ENCODE measurements at regions not wholly inside any gene's neighbourhood (a gene's known extent, or its start where the extent isn't known, plus 50 kb on each side); places are given as distances from the start of the nearest gene placed in this dataset.

GRCh38 chr1:93775224-93775623, 93.6 kb upstream of the BCAR3 start:
- Histone ChIP-seq H3K27me3 (ENCODE audit: control insufficient read depth in 3 of 3, insufficient read depth in 3 of 3, low read length in 3 of 3) (no peaks in the 10 kb centered on the region), H3K36me3 (ENCODE audit: control insufficient read depth in 3 of 3, insufficient read depth in 3 of 3, low read length in 3 of 3) (no peaks in the 10 kb centered on the region), H3K27ac (ENCODE audit: low read depth, low read length) (no peak overlapping the region), H3K4me3 (ENCODE audit: low read length in 3 of 3) (no peak overlapping the region), H3K4me1 (ENCODE audit: control insufficient read depth in 3 of 3, insufficient read depth in 3 of 3, low read length in 3 of 3) (peaks cover 9 to 20% (median 18%) of the 10 kb centered on the region in 3 donors), H3K9me3 (ENCODE audit: control insufficient read depth in 3 of 3, low read length in 3 of 3) (no peaks in the 10 kb centered on the region), H3K9ac (ENCODE audit: low read depth in 1 of 3, low read length in 3 of 3) (no peak overlapping the region)

GRCh38 chr1:93774707-93775106, 93.1 kb upstream of the BCAR3 start:
- Histone ChIP-seq H3K9ac (ENCODE audit: low read depth in 1 of 3, low read length in 3 of 3) (no peak overlapping the region), H3K27ac (ENCODE audit: low read depth, low read length) (no peak overlapping the region), H3K4me1 (ENCODE audit: control insufficient read depth in 3 of 3, insufficient read depth in 3 of 3, low read length in 3 of 3) (peaks cover 9 to 20% (median 15%) of the 10 kb centered on the region in 3 donors), H3K36me3 (ENCODE audit: control insufficient read depth in 3 of 3, insufficient read depth in 3 of 3, low read length in 3 of 3) (no peaks in the 10 kb centered on the region), H3K9me3 (ENCODE audit: control insufficient read depth in 3 of 3, low read length in 3 of 3) (no peaks in the 10 kb centered on the region), H3K27me3 (ENCODE audit: control insufficient read depth in 3 of 3, insufficient read depth in 3 of 3, low read length in 3 of 3) (no peaks in the 10 kb centered on the region), H3K4me3 (ENCODE audit: low read length in 3 of 3) (no peak overlapping the region)

GRCh38 chr1:93773049-93773838, 91.6 kb upstream of the BCAR3 start:
- H3K4me3 ChIP-seq (ENCODE audit: low read length in 3 of 3): no peak overlapping the region
- H3K9ac ChIP-seq (ENCODE audit: low read depth in 1 of 3, low read length in 3 of 3): no peak overlapping the region
- no peak overlapping the region for H3K27ac ChIP-seq (ENCODE audit: low read depth, low read length)
- no peaks in the 10 kb centered on the region for H3K9me3 ChIP-seq (ENCODE audit: control insufficient read depth in 3 of 3, low read length in 3 of 3)
- no peaks in the 10 kb centered on the region for H3K27me3 ChIP-seq (ENCODE audit: control insufficient read depth in 3 of 3, insufficient read depth in 3 of 3, low read length in 3 of 3)
- no peaks in the 10 kb centered on the region for H3K36me3 ChIP-seq (ENCODE audit: control insufficient read depth in 3 of 3, insufficient read depth in 3 of 3, low read length in 3 of 3)
- peaks cover 19 to 32% (median 21%) of the 10 kb centered on the region in 3 donors for H3K4me1 ChIP-seq (ENCODE audit: control insufficient read depth in 3 of 3, insufficient read depth in 3 of 3, low read length in 3 of 3)

GRCh38 chr1:93771843-93772242, 90.2 kb upstream of the BCAR3 start:
- Histone ChIP-seq H3K36me3 (ENCODE audit: control insufficient read depth in 3 of 3, insufficient read depth in 3 of 3, low read length in 3 of 3) (no peaks in the 10 kb centered on the region), H3K27me3 (ENCODE audit: control insufficient read depth in 3 of 3, insufficient read depth in 3 of 3, low read length in 3 of 3) (no peaks in the 10 kb centered on the region), H3K27ac (ENCODE audit: low read depth, low read length) (no peak overlapping the region), H3K9me3 (ENCODE audit: control insufficient read depth in 3 of 3, low read length in 3 of 3) (no peaks in the 10 kb centered on the region), H3K9ac (ENCODE audit: low read depth in 1 of 3, low read length in 3 of 3) (no peak overlapping the region), H3K4me1 (ENCODE audit: control insufficient read depth in 3 of 3, insufficient read depth in 3 of 3, low read length in 3 of 3) (peaks cover 24 to 35% (median 26%) of the 10 kb centered on the region in 3 donors), H3K4me3 (ENCODE audit: low read length in 3 of 3) (no peak overlapping the region)

GRCh38 chr1:93770640-93771039, 89.0 kb upstream of the BCAR3 start:
- Histone ChIP-seq H3K27me3 (ENCODE audit: control insufficient read depth in 3 of 3, insufficient read depth in 3 of 3, low read length in 3 of 3) (no peaks in the 10 kb centered on the region), H3K27ac (ENCODE audit: low read depth, low read length) (no peak overlapping the region)

GRCh38 chr1:93769777-93770176, 88.1 kb upstream of the BCAR3 start:
- H3K27ac ChIP-seq (ENCODE audit: low read depth, low read length): no peak overlapping the region

More at GRCh38 chr1:93770640-93771039, 89.0 kb upstream of the BCAR3 start:
- H3K4me3 ChIP-seq (ENCODE audit: low read length in 3 of 3): no peak overlapping the region
- H3K36me3 ChIP-seq (ENCODE audit: control insufficient read depth in 3 of 3, insufficient read depth in 3 of 3, low read length in 3 of 3): no peaks in the 10 kb centered on the region
- H3K9ac ChIP-seq (ENCODE audit: low read depth in 1 of 3, low read length in 3 of 3): no peak overlapping the region
- H3K4me1 ChIP-seq (ENCODE audit: control insufficient read depth in 3 of 3, insufficient read depth in 3 of 3, low read length in 3 of 3): peaks cover 24 to 35% (median 26%) of the 10 kb centered on the region in 3 donors
- no peaks in the 10 kb centered on the region for H3K9me3 ChIP-seq (ENCODE audit: control insufficient read depth in 3 of 3, low read length in 3 of 3)

GRCh38 chr1:93768380-93768863, 86.8 kb upstream of the BCAR3 start:
- H3K27me3 ChIP-seq (ENCODE audit: control insufficient read depth in 3 of 3, insufficient read depth in 3 of 3, low read length in 3 of 3): peaks cover 0 to 2% (median 0%) of the 10 kb centered on the region in 3 donors
- no peaks in the 10 kb centered on the region for H3K36me3 ChIP-seq (ENCODE audit: control insufficient read depth in 3 of 3, insufficient read depth in 3 of 3, low read length in 3 of 3)
- peaks cover 19 to 26% (median 19%) of the 10 kb centered on the region in 3 donors for H3K4me1 ChIP-seq (ENCODE audit: control insufficient read depth in 3 of 3, insufficient read depth in 3 of 3, low read length in 3 of 3)
- H3K9ac ChIP-seq (ENCODE audit: low read depth in 1 of 3, low read length in 3 of 3): no peak overlapping the region
- no peak overlapping the region for H3K4me3 ChIP-seq (ENCODE audit: low read length in 3 of 3)
- H3K27ac ChIP-seq (ENCODE audit: low read depth, low read length): no peak overlapping the region
- H3K9me3 ChIP-seq (ENCODE audit: control insufficient read depth in 3 of 3, low read length in 3 of 3): no peaks in the 10 kb centered on the region

More at GRCh38 chr1:93769777-93770176, 88.1 kb upstream of the BCAR3 start:
- no peak overlapping the region for H3K9ac ChIP-seq (ENCODE audit: low read depth in 1 of 3, low read length in 3 of 3)
- H3K27me3 ChIP-seq (ENCODE audit: control insufficient read depth in 3 of 3, insufficient read depth in 3 of 3, low read length in 3 of 3): peaks cover 0 to 2% (median 0%) of the 10 kb centered on the region in 3 donors
- H3K36me3 ChIP-seq (ENCODE audit: control insufficient read depth in 3 of 3, insufficient read depth in 3 of 3, low read length in 3 of 3): no peaks in the 10 kb centered on the region
- H3K4me3 ChIP-seq (ENCODE audit: low read length in 3 of 3): no peak overlapping the region
- H3K9me3 ChIP-seq (ENCODE audit: control insufficient read depth in 3 of 3, low read length in 3 of 3): no peaks in the 10 kb centered on the region
- H3K4me1 ChIP-seq (ENCODE audit: control insufficient read depth in 3 of 3, insufficient read depth in 3 of 3, low read length in 3 of 3): peaks cover 19 to 35% (median 21%) of the 10 kb centered on the region in 3 donors

GRCh38 chr1:93766451-93766850, 84.8 kb upstream of the BCAR3 start:
- Histone ChIP-seq H3K27ac (ENCODE audit: low read depth, low read length) (no peak overlapping the region), H3K9me3 (ENCODE audit: control insufficient read depth in 3 of 3, low read length in 3 of 3) (no peaks in the 10 kb centered on the region), H3K4me1 (ENCODE audit: control insufficient read depth in 3 of 3, insufficient read depth in 3 of 3, low read length in 3 of 3) (peaks cover 14 to 15% (median 15%) of the 10 kb centered on the region in 3 donors), H3K27me3 (ENCODE audit: control insufficient read depth in 3 of 3, insufficient read depth in 3 of 3, low read length in 3 of 3) (peaks cover 0 to 2% (median 0%) of the 10 kb centered on the region in 3 donors), H3K9ac (ENCODE audit: low read depth in 1 of 3, low read length in 3 of 3) (no peak overlapping the region), H3K36me3 (ENCODE audit: control insufficient read depth in 3 of 3, insufficient read depth in 3 of 3, low read length in 3 of 3) (no peaks in the 10 kb centered on the region), H3K4me3 (ENCODE audit: low read length in 3 of 3) (no peak overlapping the region)

- Histone ChIP-seq H3K27me3 (ENCODE audit: control insufficient read depth in 3 of 3, insufficient read depth in 3 of 3, low read length in 3 of 3) (peaks cover 0 to 2% (median 0%) of the 10 kb centered on the region in 3 donors), H3K27ac (ENCODE audit: low read depth, low read length) (no peak overlapping the region), H3K36me3 (ENCODE audit: control insufficient read depth in 3 of 3, insufficient read depth in 3 of 3, low read length in 3 of 3) (no peaks in the 10 kb centered on the region), H3K9ac (ENCODE audit: low read depth in 1 of 3, low read length in 3 of 3) (no peak overlapping the region), H3K4me3 (ENCODE audit: low read length in 3 of 3) (no peak overlapping the region), H3K9me3 (ENCODE audit: control insufficient read depth in 3 of 3, low read length in 3 of 3) (no peaks in the 10 kb centered on the region), H3K4me1 (ENCODE audit: control insufficient read depth in 3 of 3, insufficient read depth in 3 of 3, low read length in 3 of 3) (peaks cover 14 to 15% (median 15%) of the 10 kb centered on the region in 3 donors)
Measured at GRCh38 chr1:93765099-93765498, 83.5 kb upstream of the BCAR3 start.

GRCh38 chr1:93764366-93764750, 82.7 kb upstream of the BCAR3 start:
- no peak overlapping the region for H3K27ac ChIP-seq (ENCODE audit: low read depth, low read length)
- H3K4me3 ChIP-seq (ENCODE audit: low read length in 3 of 3): no peak overlapping the region
- no peak overlapping the region for H3K9ac ChIP-seq (ENCODE audit: low read depth in 1 of 3, low read length in 3 of 3)
- no peaks in the 10 kb centered on the region for H3K9me3 ChIP-seq (ENCODE audit: control insufficient read depth in 3 of 3, low read length in 3 of 3)
- peaks cover 14 to 15% (median 14%) of the 10 kb centered on the region in 3 donors for H3K4me1 ChIP-seq (ENCODE audit: control insufficient read depth in 3 of 3, insufficient read depth in 3 of 3, low read length in 3 of 3)
- H3K36me3 ChIP-seq (ENCODE audit: control insufficient read depth in 3 of 3, insufficient read depth in 3 of 3, low read length in 3 of 3): no peaks in the 10 kb centered on the region
- H3K27me3 ChIP-seq (ENCODE audit: control insufficient read depth in 3 of 3, insufficient read depth in 3 of 3, low read length in 3 of 3): peaks cover 0 to 2% (median 0%) of the 10 kb centered on the region in 3 donors

Measured in skeletal muscle tissue (tissue), 3 donors.